ENCODE measurements at regions not wholly inside any gene's neighbourhood (a gene's known extent, or its start where the extent isn't known, plus 50 kb on each side); places are given as distances from the start of the nearest gene placed in this dataset.

DNA sequence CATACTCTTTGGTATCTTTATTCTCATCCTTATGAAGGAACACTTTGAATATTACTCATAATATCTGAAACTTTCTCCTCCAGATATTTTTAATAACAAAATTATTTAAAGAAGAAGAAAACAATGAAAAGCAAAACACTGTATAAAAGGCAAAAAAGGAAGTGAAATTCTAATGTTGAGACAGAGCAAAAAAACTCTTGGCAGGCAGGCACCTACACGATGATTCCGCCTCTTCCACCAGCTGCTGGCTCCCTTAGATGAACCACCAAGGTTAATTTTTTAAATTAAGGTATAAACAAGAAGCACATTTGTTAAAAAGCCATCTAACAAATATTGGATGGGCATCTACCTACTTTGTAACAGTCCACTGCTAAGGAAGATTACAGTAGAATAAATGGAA, 434.7 kb downstream of the EPHA4 start:
- H4K20me1 ChIP-seq (ENCODE audit: insufficient read depth, low read length), result no peaks in the 10 kb centered on the region
- H3K27me3 ChIP-seq (ENCODE audit: insufficient read depth, low read length), result no peaks in the 10 kb centered on the region
- no peaks in the 10 kb centered on the region for H3K27me3 Mint-ChIP-seq (ENCODE audit: low read depth, unreplicated experiment)
- no peak overlapping the region for H3K27ac Mint-ChIP-seq (ENCODE audit: unreplicated experiment)
- FAIRE-seq (no peak), DNase-seq (ENCODE audit: low read depth) (no peak)
- no peaks in the 10 kb centered on the region for H3K9me3 ChIP-seq (ENCODE audit: insufficient read depth, low read depth, low read length)
- no peaks in the 10 kb centered on the region for H3K4me1 Mint-ChIP-seq (ENCODE audit: low read depth, unreplicated experiment)
- H3K36me3 ChIP-seq (ENCODE audit: insufficient read depth, low read length), result no peaks in the 10 kb centered on the region
- no peak overlapping the region for H3K4me2 ChIP-seq (ENCODE audit: low read length)
- no peak overlapping the region for H2AFZ ChIP-seq (ENCODE audit: low read depth, low read length)
- H3K4me3 ChIP-seq (ENCODE audit: insufficient read depth, low read depth, low read length), result no peak overlapping the region
- no peaks in the 10 kb centered on the region for H3K9me3 Mint-ChIP-seq (ENCODE audit: unreplicated experiment)
- no peak for TF ChIP-seq EZH2 (IDR thresholded peaks at IDR 0.05; ENCODE audit: insufficient read depth, low read length)
- TF ChIP-seq, protein P1, sequence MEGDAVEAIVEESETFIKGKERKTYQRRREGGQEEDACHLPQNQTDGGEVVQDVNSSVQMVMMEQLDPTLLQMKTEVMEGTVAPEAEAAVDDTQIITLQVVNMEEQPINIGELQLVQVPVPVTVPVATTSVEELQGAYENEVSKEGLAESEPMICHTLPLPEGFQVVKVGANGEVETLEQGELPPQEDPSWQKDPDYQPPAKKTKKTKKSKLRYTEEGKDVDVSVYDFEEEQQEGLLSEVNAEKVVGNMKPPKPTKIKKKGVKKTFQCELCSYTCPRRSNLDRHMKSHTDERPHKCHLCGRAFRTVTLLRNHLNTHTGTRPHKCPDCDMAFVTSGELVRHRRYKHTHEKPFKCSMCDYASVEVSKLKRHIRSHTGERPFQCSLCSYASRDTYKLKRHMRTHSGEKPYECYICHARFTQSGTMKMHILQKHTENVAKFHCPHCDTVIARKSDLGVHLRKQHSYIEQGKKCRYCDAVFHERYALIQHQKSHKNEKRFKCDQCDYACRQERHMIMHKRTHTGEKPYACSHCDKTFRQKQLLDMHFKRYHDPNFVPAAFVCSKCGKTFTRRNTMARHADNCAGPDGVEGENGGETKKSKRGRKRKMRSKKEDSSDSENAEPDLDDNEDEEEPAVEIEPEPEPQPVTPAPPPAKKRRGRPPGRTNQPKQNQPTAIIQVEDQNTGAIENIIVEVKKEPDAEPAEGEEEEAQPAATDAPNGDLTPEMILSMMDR (IDR thresholded peaks at IDR 0.05; ENCODE audit: insufficient read depth, low read depth, low read length), result no peak
- H3K27ac ChIP-seq (ENCODE audit: low read depth, low read length), result no peak overlapping the region
- H3K4me3 Mint-ChIP-seq (ENCODE audit: unreplicated experiment), result no peak overlapping the region
- H3K36me3 Mint-ChIP-seq (ENCODE audit: low read depth, unreplicated experiment), result no peaks in the 10 kb centered on the region
- H3K9ac ChIP-seq (ENCODE audit: low read length), result no peak overlapping the region
- no peaks in the 10 kb centered on the region for H3K4me1 ChIP-seq (ENCODE audit: insufficient read depth, low read length)
- H3K79me2 ChIP-seq (ENCODE audit: insufficient read depth, low read length), result no peaks in the 10 kb centered on the region

DNA sequence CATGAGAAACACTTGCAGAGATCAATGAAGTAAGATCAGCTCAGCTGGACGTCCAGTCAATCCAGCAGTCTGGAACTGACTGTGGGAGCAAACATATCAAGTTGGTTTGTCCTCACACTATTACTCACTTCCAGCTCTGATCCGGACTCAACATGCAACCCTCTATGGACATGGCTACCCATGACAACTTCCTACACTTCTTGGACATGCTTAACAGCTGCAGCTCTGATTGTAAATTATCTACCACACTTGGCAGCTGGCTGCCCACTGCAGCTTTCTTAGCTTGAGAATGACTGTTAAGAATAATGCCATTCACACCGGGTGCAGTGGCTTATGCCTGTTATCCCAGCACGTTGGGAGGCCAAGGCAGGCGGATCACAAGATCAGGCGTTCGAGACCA, 429.8 kb downstream of the EPHA4 start:
- H3K27ac ChIP-seq (ENCODE audit: low read depth, low read length), result no peak overlapping the region
- DNase-seq (ENCODE audit: low read depth) (no peak), FAIRE-seq (no peak)
- no peak overlapping the region for H3K4me2 ChIP-seq (ENCODE audit: low read length)
- H3K27me3 Mint-ChIP-seq (ENCODE audit: low read depth, unreplicated experiment), result no peaks in the 10 kb centered on the region
- H3K36me3 ChIP-seq (ENCODE audit: insufficient read depth, low read length), result no peaks in the 10 kb centered on the region
- no peaks in the 10 kb centered on the region for H3K9me3 ChIP-seq (ENCODE audit: insufficient read depth, low read depth, low read length)
- H3K9me3 Mint-ChIP-seq (ENCODE audit: unreplicated experiment), result peaks cover 3% of the 10 kb centered on the region
- H3K79me2 ChIP-seq (ENCODE audit: insufficient read depth, low read length), result no peaks in the 10 kb centered on the region
- H3K27ac Mint-ChIP-seq (ENCODE audit: unreplicated experiment), result no peak overlapping the region
- H3K9ac ChIP-seq (ENCODE audit: low read length), result no peak overlapping the region
- no peak overlapping the region for H3K4me3 Mint-ChIP-seq (ENCODE audit: unreplicated experiment)
- no peak overlapping the region for H2AFZ ChIP-seq (ENCODE audit: low read depth, low read length)
- no peaks in the 10 kb centered on the region for H3K27me3 ChIP-seq (ENCODE audit: insufficient read depth, low read length)
- no peaks in the 10 kb centered on the region for H3K4me1 ChIP-seq (ENCODE audit: insufficient read depth, low read length)
- no peak overlapping the region for H3K4me3 ChIP-seq (ENCODE audit: insufficient read depth, low read depth, low read length)
- no peaks in the 10 kb centered on the region for H3K36me3 Mint-ChIP-seq (ENCODE audit: low read depth, unreplicated experiment)
- no peaks in the 10 kb centered on the region for H3K4me1 Mint-ChIP-seq (ENCODE audit: low read depth, unreplicated experiment)
- no peak for TF ChIP-seq EZH2 (IDR thresholded peaks at IDR 0.05; ENCODE audit: insufficient read depth, low read length)
- TF ChIP-seq, protein P1 (IDR thresholded peaks at IDR 0.05; ENCODE audit: insufficient read depth, low read depth, low read length), result no peak
- H4K20me1 ChIP-seq (ENCODE audit: insufficient read depth, low read length), result no peaks in the 10 kb centered on the region

DNA sequence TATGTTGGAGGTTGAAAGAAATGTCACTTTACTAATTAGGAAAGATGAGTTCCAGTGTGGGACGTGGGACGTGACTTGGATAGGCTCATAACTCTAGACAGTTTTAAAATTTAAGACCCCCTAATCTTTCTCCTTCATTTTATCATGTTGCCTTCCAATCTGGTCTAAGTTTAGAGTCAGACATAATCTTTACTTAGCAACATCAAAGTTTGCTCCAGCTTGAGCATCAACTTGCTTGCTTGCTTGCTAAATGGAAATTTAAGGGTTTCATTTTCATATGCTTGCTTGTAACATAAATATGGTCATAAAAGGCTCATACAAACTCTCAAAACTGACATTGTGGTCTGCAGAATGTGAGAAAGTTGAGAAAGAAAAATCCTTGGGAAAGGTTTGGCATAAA, 428.9 kb downstream of the EPHA4 start:
- H3K27me3 Mint-ChIP-seq (ENCODE audit: low read depth, unreplicated experiment), result no peaks in the 10 kb centered on the region
- Histone ChIP-seq H3K4me1 (ENCODE audit: insufficient read depth, low read length) (no peaks in the 10 kb centered on the region), H2AFZ (ENCODE audit: low read depth, low read length) (no peak overlapping the region), H3K79me2 (ENCODE audit: insufficient read depth, low read length) (no peaks in the 10 kb centered on the region), H3K9me3 (ENCODE audit: insufficient read depth, low read depth, low read length) (no peaks in the 10 kb centered on the region), H3K36me3 (ENCODE audit: insufficient read depth, low read length) (no peaks in the 10 kb centered on the region), H3K4me3 (ENCODE audit: insufficient read depth, low read depth, low read length) (no peak overlapping the region), H3K4me2 (ENCODE audit: low read length) (no peak overlapping the region), H3K9ac (ENCODE audit: low read length) (no peak overlapping the region), H3K27ac (ENCODE audit: low read depth, low read length) (no peak overlapping the region), H3K27me3 (ENCODE audit: insufficient read depth, low read length) (no peaks in the 10 kb centered on the region), H4K20me1 (ENCODE audit: insufficient read depth, low read length) (no peaks in the 10 kb centered on the region)
- no peak for DNase-seq (ENCODE audit: low read depth)
- no peak for FAIRE-seq
- H3K36me3 Mint-ChIP-seq (ENCODE audit: low read depth, unreplicated experiment), result no peaks in the 10 kb centered on the region
- no peak overlapping the region for H3K27ac Mint-ChIP-seq (ENCODE audit: unreplicated experiment)
- no peak overlapping the region for H3K4me3 Mint-ChIP-seq (ENCODE audit: unreplicated experiment)
- no peak for TF ChIP-seq EZH2 (IDR thresholded peaks at IDR 0.05; ENCODE audit: insufficient read depth, low read length)
- TF ChIP-seq, protein P1 (IDR thresholded peaks at IDR 0.05; ENCODE audit: insufficient read depth, low read depth, low read length), result no peak
- no peaks in the 10 kb centered on the region for H3K4me1 Mint-ChIP-seq (ENCODE audit: low read depth, unreplicated experiment)
- H3K9me3 Mint-ChIP-seq (ENCODE audit: unreplicated experiment), result peaks cover 3% of the 10 kb centered on the region
